ENCODE measurements at regions not wholly inside any gene's neighbourhood (a gene's known extent, or its start where the extent isn't known, plus 50 kb on each side); places are given as distances from the start of the nearest gene placed in this dataset.

GRCh38 chr12:67390273-67390672 lies 121.1 kb downstream of the CAND1 start:
- intact Hi-C loops (cut with micrococcal nuclease) = no loop called here
- Histone ChIP-seq H3K14ac (replicated peaks; ENCODE audit: low read depth, low read length) (no peak overlapping the region), H3K79me1 (ENCODE audit: low read depth in 1 of 2, low read length in 2 of 2) (no peaks in the 10 kb centered on the region), H3K9me1 (ENCODE audit: insufficient read depth, low read length) (no peaks in the 10 kb centered on the region), H2AK9ac (replicated peaks; ENCODE audit: low read depth, low read length, poor library complexity) (no peak overlapping the region), H4K5ac (ENCODE audit: low read depth, low read length) (no peak overlapping the region), H3K9me3 (ENCODE audit: control insufficient read depth, insufficient read depth, low read length) (no peaks in the 10 kb centered on the region), H3K27me3 (ENCODE audit: control insufficient read depth, insufficient read depth, low read length) (no peaks in the 10 kb centered on the region), H3K4me2 (ENCODE audit: low read depth, low read length) (no peak overlapping the region), H2BK5ac (ENCODE audit: low read depth, low read length, poor library complexity, severe bottlenecking) (no peak overlapping the region), H4K8ac (ENCODE audit: low read depth in 2 of 2, low read length in 2 of 2) (no peak overlapping the region), H3K4me1 (ENCODE audit: control insufficient read depth, insufficient read depth, low read length) (no peaks in the 10 kb centered on the region), H2AFZ (replicated peaks; ENCODE audit: low read length, poor library complexity) (no peak overlapping the region), H4K20me1 (ENCODE audit: insufficient read depth, low read length) (no peaks in the 10 kb centered on the region), H2AK5ac (ENCODE audit: low read depth, low read length) (no peak overlapping the region), H2BK120ac (ENCODE audit: low read depth, low read length) (no peak overlapping the region), H2BK20ac (ENCODE audit: low read depth, low read length) (no peak overlapping the region), H3K4ac (ENCODE audit: low read depth, low read length) (no peak overlapping the region), H4K91ac (ENCODE audit: insufficient read depth, low read depth, low read length) (no peak overlapping the region), H3K56ac (ENCODE audit: extremely low read depth, insufficient read depth, low read length) (no peak overlapping the region), H3K4me3 (ENCODE audit: insufficient read depth, low read depth, low read length) (no peak overlapping the region), H3K27ac (ENCODE audit: insufficient read depth, low read length) (no peak overlapping the region), H2BK15ac (ENCODE audit: low read depth, low read length) (no peak overlapping the region), H3K18ac (ENCODE audit: low read depth, low read length) (no peak overlapping the region), H3K23ac (ENCODE audit: low read depth, low read length) (no peak overlapping the region), H3K9ac (ENCODE audit: low read depth, low read length) (no peak overlapping the region), H3K36me3 (ENCODE audit: control insufficient read depth, insufficient read depth, low read length) (no peaks in the 10 kb centered on the region)
- CTCF ChIA-PET = no interaction called here
- dilution Hi-C loops (cut with HindIII; ENCODE audit: low sequenced_read_pairs, unreplicated experiment) = no loop called here
- no peak for DNase-seq
- no CpG with 5 or more reads among the region's 4 CpGs for WGBS, 2 experiments (ENCODE audit: extremely low coverage in 2 of 2, insufficient read length in 1 of 2)
- in situ Hi-C loops (cut with MboI; ENCODE audit: low sequenced_read_pairs) = no loop called here
- POLR2A ChIA-PET (ENCODE audit: unreplicated experiment) = no interaction called here
- BruUV-seq (replicated peaks) = no TSS peak
- TF ChIP-seq, protein P1, sequence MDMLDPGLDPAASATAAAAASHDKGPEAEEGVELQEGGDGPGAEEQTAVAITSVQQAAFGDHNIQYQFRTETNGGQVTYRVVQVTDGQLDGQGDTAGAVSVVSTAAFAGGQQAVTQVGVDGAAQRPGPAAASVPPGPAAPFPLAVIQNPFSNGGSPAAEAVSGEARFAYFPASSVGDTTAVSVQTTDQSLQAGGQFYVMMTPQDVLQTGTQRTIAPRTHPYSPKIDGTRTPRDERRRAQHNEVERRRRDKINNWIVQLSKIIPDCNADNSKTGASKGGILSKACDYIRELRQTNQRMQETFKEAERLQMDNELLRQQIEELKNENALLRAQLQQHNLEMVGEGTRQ (IDR thresholded peaks at IDR 0.05; ENCODE audit: low read depth, low read length) = no peak
- TF ChIP-seq MXI1 (IDR thresholded peaks at IDR 0.05; ENCODE audit: borderline replicate concordance, low read depth, low read length) (no peak), MAZ (IDR thresholded peaks at IDR 0.05; ENCODE audit: borderline replicate concordance, low read depth, low read length) (no peak), RCOR1 (IDR thresholded peaks at IDR 0.05; ENCODE audit: insufficient replicate concordance, low read length) (no peak), CHD1 (IDR thresholded peaks at IDR 0.05; ENCODE audit: low read depth, low read length) (no peak), CEBPB (IDR thresholded peaks at IDR 0.05; ENCODE audit: low read depth, low read length) (no peak), FOS (IDR thresholded peaks at IDR 0.05; ENCODE audit: low read depth, low read length) (no peak), SMC3 (IDR thresholded peaks at IDR 0.05; ENCODE audit: low read depth, low read length) (no peak), MAFK (IDR thresholded peaks at IDR 0.05; ENCODE audit: low read depth, low read length) (no peak), RFX5 (IDR thresholded peaks at IDR 0.05; ENCODE audit: low read depth, low read length) (no peak), NFE2L2 (IDR thresholded peaks at IDR 0.05; ENCODE audit: low read depth, low read length) (no peak), ELK1 (IDR thresholded peaks at IDR 0.05; ENCODE audit: borderline replicate concordance, low read depth, low read length) (no peak), RAD21 (IDR thresholded peaks at IDR 0.05; ENCODE audit: low read length) (no peak), POLR2A (IDR thresholded peaks at IDR 0.05; ENCODE audit: low read depth, low read length) (no peak)
- TF ChIP-seq, protein P2, sequence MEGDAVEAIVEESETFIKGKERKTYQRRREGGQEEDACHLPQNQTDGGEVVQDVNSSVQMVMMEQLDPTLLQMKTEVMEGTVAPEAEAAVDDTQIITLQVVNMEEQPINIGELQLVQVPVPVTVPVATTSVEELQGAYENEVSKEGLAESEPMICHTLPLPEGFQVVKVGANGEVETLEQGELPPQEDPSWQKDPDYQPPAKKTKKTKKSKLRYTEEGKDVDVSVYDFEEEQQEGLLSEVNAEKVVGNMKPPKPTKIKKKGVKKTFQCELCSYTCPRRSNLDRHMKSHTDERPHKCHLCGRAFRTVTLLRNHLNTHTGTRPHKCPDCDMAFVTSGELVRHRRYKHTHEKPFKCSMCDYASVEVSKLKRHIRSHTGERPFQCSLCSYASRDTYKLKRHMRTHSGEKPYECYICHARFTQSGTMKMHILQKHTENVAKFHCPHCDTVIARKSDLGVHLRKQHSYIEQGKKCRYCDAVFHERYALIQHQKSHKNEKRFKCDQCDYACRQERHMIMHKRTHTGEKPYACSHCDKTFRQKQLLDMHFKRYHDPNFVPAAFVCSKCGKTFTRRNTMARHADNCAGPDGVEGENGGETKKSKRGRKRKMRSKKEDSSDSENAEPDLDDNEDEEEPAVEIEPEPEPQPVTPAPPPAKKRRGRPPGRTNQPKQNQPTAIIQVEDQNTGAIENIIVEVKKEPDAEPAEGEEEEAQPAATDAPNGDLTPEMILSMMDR (conservative IDR thresholded peaks at IDR 0.05; ENCODE audit: low read depth, low read length) = no peak
- no peak for ATAC-seq (ENCODE audit: low read depth)
